ENCODE measurements at regions not wholly inside any gene's neighbourhood (a gene's known extent, or its start where the extent isn't known, plus 50 kb on each side); places are given as distances from the start of the nearest gene placed in this dataset.
"Not testable (repeated sequence)": the region's sequence is repeated elsewhere in the genome, so short reads cannot be mapped to it uniquely, and the experiment has no call there.

GRCh38 chr4:171242831-171243230 lies 570.4 kb upstream of the GALNTL6 start:
- no peak for DNase-seq (ENCODE audit: low read depth)
- H3K4me3 ChIP-seq (replicated peaks; ENCODE audit: low read depth, low read length), result no peak overlapping the region
- no peak for TF ChIP-seq CTCF (IDR thresholded peaks at IDR 0.05; ENCODE audit: low read length, missing control alignments)

- no peak for TF ChIP-seq CTCF (IDR thresholded peaks at IDR 0.05; ENCODE audit: low read length, missing control alignments)
- H3K4me3 ChIP-seq (replicated peaks; ENCODE audit: low read depth, low read length), result no peak overlapping the region
- no peak for DNase-seq (ENCODE audit: low read depth)
Measured at GRCh38 chr4:171239196-171239595, 574.0 kb upstream of the GALNTL6 start.

GRCh38 chr4:171235521-171235920 lies 577.7 kb upstream of the GALNTL6 start:
- no peak overlapping the region for H3K4me3 ChIP-seq (replicated peaks; ENCODE audit: low read depth, low read length)
- TF ChIP-seq CTCF (IDR thresholded peaks at IDR 0.05; ENCODE audit: low read length, missing control alignments), result no peak
- no peak for DNase-seq (ENCODE audit: low read depth)

- H3K4me3 ChIP-seq (replicated peaks; ENCODE audit: low read depth, low read length); DNase-seq (ENCODE audit: low read depth): not testable (repeated sequence)
Measured at GRCh38 chr4:171229354-171229753, 583.9 kb upstream of the GALNTL6 start.

GRCh38 chr4:171221181-171221580 lies 592.0 kb upstream of the GALNTL6 start:
- DNase-seq (ENCODE audit: low read depth), result no peak
- TF ChIP-seq CTCF (IDR thresholded peaks at IDR 0.05; ENCODE audit: low read length, missing control alignments), result no peak

GRCh38 chr4:171203425-171203824 lies 609.8 kb upstream of the GALNTL6 start:
- TF ChIP-seq CTCF (IDR thresholded peaks at IDR 0.05; ENCODE audit: low read length, missing control alignments), result no peak
- no peak for DNase-seq (ENCODE audit: low read depth)
- H3K4me3 ChIP-seq (replicated peaks; ENCODE audit: low read depth, low read length), result no peak overlapping the region

More at GRCh38 chr4:171221181-171221580, 592.0 kb upstream of the GALNTL6 start:
- no peak overlapping the region for H3K4me3 ChIP-seq (replicated peaks; ENCODE audit: low read depth, low read length)

GRCh38 chr4:171202908-171203307 lies 610.3 kb upstream of the GALNTL6 start:
- no peak for TF ChIP-seq CTCF (IDR thresholded peaks at IDR 0.05; ENCODE audit: low read length, missing control alignments)
- no peak for DNase-seq (ENCODE audit: low read depth)
- no peak overlapping the region for H3K4me3 ChIP-seq (replicated peaks; ENCODE audit: low read depth, low read length)

GRCh38 chr4:171186700-171187099 lies 626.5 kb upstream of the GALNTL6 start:
- TF ChIP-seq CTCF (IDR thresholded peaks at IDR 0.05; ENCODE audit: low read length, missing control alignments), result no peak
- no peak for DNase-seq (ENCODE audit: low read depth)
- H3K4me3 ChIP-seq (replicated peaks; ENCODE audit: low read depth, low read length), result no peak overlapping the region

All from fibroblast of pulmonary artery (primary cell).